H1 (cell line): ENCODE measurements at regions not wholly inside any gene's neighbourhood (a gene's known extent, or its start where the extent isn't known, plus 50 kb on each side); places are given as distances from the start of the nearest gene placed in this dataset.

Experiments
- CTCF ChIA-PET: fragments of 300-600 bp; sonication (Branson Sonifier 250); formaldehyde crosslinking; loops from one replicate; lab custom pipeline; 2021; ENCODE audit not compliant: partially characterized antibody; lab: Charles Lee
- POLR2A ChIA-PET: fragments of 300-600 bp; sonication (Branson Sonifier 250); formaldehyde crosslinking; loops from one replicate; lab custom pipeline; 2021; ENCODE audit warnings: inconsistent platforms; ENCODE audit not compliant: partially characterized antibody; lab: Charles Lee
- DNase-seq, 2 experiments: peaks; one replicate each; pipeline versions ENCODE4 v3.0.0 to v3.0.0-alpha.2; 2010 to 2022; ENCODE audit warnings: low spot score in 2 of 2, low read depth in 1 of 2, mixed read lengths in 1 of 2
- FAIRE-seq: peaks from 2 replicates; lab custom pipeline; 2011; peaks lifted over from hg19 to GRCh38; lab: Jason Lieb, UNC
- H2AFZ ChIP-seq: 2 replicates; pipeline ENCODE4 v1.8.1; 2012; ENCODE audit warnings: low read length, inconsistent platforms
- H2AK5ac ChIP-seq: 2 replicates; pipeline ENCODE4 v1.6.1; 2013; ENCODE audit warnings: low read depth, low read length
- H2BK120ac ChIP-seq: replicated peaks from 2 replicates; pipeline ENCODE3; 2013; ENCODE audit warnings: low read depth, low read length, inconsistent platforms
- H2BK12ac ChIP-seq: 2 replicates; pipeline ENCODE4 v1.6.1; 2013; ENCODE audit warnings: low read depth, low read length
- H2BK15ac ChIP-seq: 2 replicates; pipeline ENCODE4 v1.6.1; 2013; ENCODE audit warnings: low read length
- H2BK20ac ChIP-seq: 2 replicates; pipeline ENCODE4 v1.6.1; 2013; ENCODE audit warnings: low read length
- H2BK5ac ChIP-seq: 2 replicates; pipeline ENCODE4 v1.6.1; 2013; ENCODE audit warnings: low read depth, low read length
- H3K14ac ChIP-seq: 2 replicates; pipeline ENCODE4 v1.6.1; 2013; ENCODE audit warnings: inconsistent platforms; ENCODE audit not compliant: insufficient read length
- H3K18ac ChIP-seq: 2 replicates; pipeline ENCODE4 v1.6.1; 2013; ENCODE audit warnings: low read length; ENCODE audit errors: extremely low read depth
- H3K23ac ChIP-seq: 2 replicates; pipeline ENCODE4 v1.6.1; 2013; ENCODE audit warnings: inconsistent platforms; ENCODE audit not compliant: insufficient read length
- H3K23me2 ChIP-seq: 2 replicates; pipeline ENCODE4 v1.6.1; 2013; ENCODE audit warnings: low read depth, low read length
- H3K27ac ChIP-seq: 2 replicates; pipeline ENCODE4 v1.6.1; 2011; ENCODE audit warnings: low read depth, low read length, inconsistent platforms
- H3K27me3 ChIP-seq, 4 experiments: replicated peaks in 1 of 4; 1 replicate in 1 of 4; 2 replicates in 3 of 4; pipeline versions ENCODE4 v1.6.1 to v1.8.1; 2011 to 2013; ENCODE audit warnings: low read length in 3 of 4, mild to moderate bottlenecking in 3 of 4, inconsistent platforms in 2 of 4, mixed read lengths in 2 of 4, moderate library complexity in 1 of 4; ENCODE audit not compliant: control insufficient read depth in 3 of 4, insufficient read depth in 3 of 4; ENCODE audit errors: extremely low read depth in 1 of 4
- H3K36me3 ChIP-seq, 4 experiments: 2 replicates each; pipeline versions ENCODE4 v1.6.1 to v1.8.1; 2011 to 2013; ENCODE audit warnings: mild to moderate bottlenecking in 4 of 4, low read length in 3 of 4, moderate library complexity in 2 of 4, control low read depth in 1 of 4, inconsistent platforms in 1 of 4; ENCODE audit not compliant: insufficient read depth in 4 of 4, control insufficient read depth in 2 of 4
- H3K4ac ChIP-seq: replicated peaks from 2 replicates; pipeline ENCODE3; 2013; ENCODE audit warnings: low read length, low read depth, mixed read lengths, inconsistent platforms; ENCODE audit not compliant: insufficient read length
- H3K4me1 ChIP-seq, 4 experiments: replicated peaks in 1 of 4; 1 replicate in 1 of 4; 2 replicates in 3 of 4; pipeline versions ENCODE4 v1.6.1 to v1.8.1; 2011 to 2013; ENCODE audit warnings: low read length in 3 of 4, inconsistent platforms in 2 of 4, mixed read lengths in 1 of 4; ENCODE audit not compliant: insufficient read depth in 4 of 4, control insufficient read depth in 3 of 4
- H3K4me2 ChIP-seq, 2 experiments: 2 replicates each; pipeline versions ENCODE4 v1.6.1 to v1.8.1; 2011 to 2013; ENCODE audit warnings: low read depth in 2 of 2, low read length in 2 of 2, control low read depth in 1 of 2, inconsistent platforms in 1 of 2, mild to moderate bottlenecking in 1 of 2; ENCODE audit not compliant: insufficient read depth in 1 of 2
- H3K4me3 ChIP-seq, 4 experiments: fragments of 200-600, 300-600 bp in 1 of 4; sonication (generic), shearing (Covaris generic), sonication (Bioruptor Twin) in 1 of 4; 2 replicates each; pipeline versions ENCODE4 v1.5.1 to v1.8.1; 2011 to 2016; ENCODE audit warnings: low read length in 4 of 4, low read depth in 3 of 4, control low read depth in 2 of 4, inconsistent platforms in 2 of 4, mild to moderate bottlenecking in 2 of 4, mixed read lengths in 1 of 4, moderate library complexity in 1 of 4; ENCODE audit not compliant: insufficient read depth in 2 of 4; ENCODE audit errors: extremely low read depth in 1 of 4
- H3K56ac ChIP-seq: replicated peaks from 2 replicates; pipeline ENCODE3; 2013; ENCODE audit warnings: low read depth, mild to moderate bottlenecking, mixed read lengths, low read length, inconsistent platforms; ENCODE audit not compliant: insufficient read length
- H3K79me1 ChIP-seq: 2 replicates; pipeline ENCODE4 v1.6.1; 2013; ENCODE audit warnings: low read depth, low read length, control low read depth
- H3K79me2 ChIP-seq, 2 experiments: 2 replicates each; pipeline versions ENCODE4 v1.6.1 to v1.8.1; 2012 to 2013; ENCODE audit warnings: low read length in 2 of 2, mild to moderate bottlenecking in 2 of 2, inconsistent platforms in 1 of 2; ENCODE audit not compliant: insufficient read depth in 2 of 2, control insufficient read depth in 1 of 2
- H3K9ac ChIP-seq, 4 experiments: replicated peaks in 1 of 4; 1 replicate in 1 of 4; 2 replicates in 3 of 4; pipeline versions ENCODE4 v1.6.1 to v1.8.1; 2011 to 2013; ENCODE audit warnings: low read depth in 3 of 4, low read length in 3 of 4, control low read depth in 2 of 4, mild to moderate bottlenecking in 2 of 4, moderate library complexity in 2 of 4, inconsistent platforms in 1 of 4; ENCODE audit errors: extremely low read depth in 1 of 4
- H3K9me3 ChIP-seq, 2 experiments: 2 replicates each; pipeline versions ENCODE4 v1.6.1 to v1.8.1; 2012 to 2013; ENCODE audit warnings: mild to moderate bottlenecking in 2 of 2, moderate library complexity in 2 of 2, control low read depth in 1 of 2, inconsistent platforms in 1 of 2, low read depth in 1 of 2, low read length in 1 of 2, mixed read lengths in 1 of 2; ENCODE audit not compliant: insufficient read depth in 2 of 2
- H4K20me1 ChIP-seq, 2 experiments: replicated peaks in 1 of 2; 2 replicates each; pipeline versions ENCODE3 to v1.8.1; 2011 to 2013; ENCODE audit warnings: inconsistent platforms in 2 of 2, low read length in 2 of 2, mild to moderate bottlenecking in 1 of 2; ENCODE audit not compliant: insufficient read depth in 2 of 2, control insufficient read depth in 1 of 2
- H4K5ac ChIP-seq: 2 replicates; pipeline ENCODE4 v1.6.1; 2013; ENCODE audit warnings: low read length, low read depth, mixed read lengths, inconsistent platforms; ENCODE audit not compliant: insufficient read length
- H4K8ac ChIP-seq: 2 replicates; pipeline ENCODE4 v1.8.0; 2013; ENCODE audit warnings: mild to moderate bottlenecking, moderate library complexity, low read length, inconsistent platforms; ENCODE audit not compliant: insufficient read depth; ENCODE audit errors: extremely low read depth
- H4K91ac ChIP-seq: replicated peaks from 2 replicates; pipeline ENCODE3; 2013; ENCODE audit warnings: low read length, mixed read lengths, inconsistent platforms; ENCODE audit not compliant: insufficient read length
- CBX5 ChIP-seq: fragments of 300-800, 300-1000 bp; sonication (generic); IDR thresholded peaks from 2 replicates; pipeline ENCODE4 v1.7.1; 2016; ENCODE audit warnings: antibody characterized with exemption, low read length, low read depth
- GABPA ChIP-seq: IDR thresholded peaks from 2 replicates; pipeline ENCODE4 v1.6.1; 2011; ENCODE audit warnings: mild to moderate bottlenecking, low read length, moderate library complexity, borderline replicate concordance; ENCODE audit not compliant: insufficient read depth
- SP2 ChIP-seq: IDR thresholded peaks from 2 replicates; pipeline ENCODE4 v1.6.1; 2012; ENCODE audit warnings: mild to moderate bottlenecking, low read length, inconsistent platforms
- WGBS, 2 experiments: shearing (Covaris generic) in 1 of 2; methylation state at CpG; one replicate each; pipeline versions ENCODE4 v1.1.6 to v1.1.7; 2013 to 2015; ENCODE audit warnings: low lambda C conversion rate in 2 of 2, mixed read lengths in 2 of 2, inconsistent platforms in 1 of 2, low coverage in 1 of 2, missing lambda C conversion rate in 1 of 2; ENCODE audit not compliant: insufficient replicate concordance in 2 of 2, insufficient coverage in 1 of 2, insufficient read length in 1 of 2; ENCODE audit errors: extremely low coverage in 1 of 2, missing lambda C conversion rate in 1 of 2; 5-methylcytosine and 5-hydroxymethylcytosine counted together

DNA sequence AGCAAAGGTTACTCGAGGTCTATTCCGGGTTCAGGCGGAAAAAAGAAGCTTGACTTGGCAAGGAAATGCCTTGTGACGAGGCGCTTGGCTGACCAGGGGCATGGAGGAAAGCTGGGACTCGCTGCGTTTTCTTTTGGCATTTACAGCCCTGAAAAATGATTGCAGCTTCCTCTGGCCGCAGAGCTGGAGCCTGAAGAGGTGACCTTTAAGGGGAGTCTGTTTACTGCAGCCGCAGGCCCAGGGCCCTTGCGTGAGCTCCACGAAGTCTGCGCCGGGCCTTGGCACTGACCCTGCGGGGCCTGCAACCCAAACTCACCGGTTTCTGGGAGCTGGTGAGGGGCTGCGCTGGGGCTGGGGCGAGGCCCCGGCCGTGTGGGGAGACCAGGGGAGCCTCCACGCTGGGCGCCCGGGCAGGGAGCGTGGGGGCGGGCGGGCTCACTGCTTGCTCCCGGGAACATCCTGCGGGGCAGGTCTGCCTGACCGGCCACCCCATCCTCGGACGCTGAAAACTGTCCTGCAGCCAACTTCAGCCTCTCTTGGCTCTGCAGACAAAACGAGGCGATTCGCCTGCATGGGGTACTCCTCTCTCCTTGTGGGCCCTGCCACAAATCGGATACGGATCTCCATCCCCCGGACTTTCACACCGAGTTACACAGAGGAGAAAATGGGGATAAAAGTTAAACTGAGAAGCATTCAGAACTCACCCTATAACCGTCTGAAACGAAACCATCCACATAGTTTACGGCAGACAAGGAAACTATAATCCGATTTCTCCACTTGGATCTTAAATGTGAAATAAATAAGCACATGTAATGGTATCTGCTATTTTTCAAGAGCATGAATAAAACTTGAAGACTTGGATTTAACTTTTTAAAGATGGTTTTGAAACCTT, 206.3 kb upstream of the FOXF1 start:
- Histone ChIP-seq H3K27ac (no peak overlapping the region), H2BK20ac (no peak overlapping the region), H4K5ac (no peak overlapping the region), H2AFZ (peak overlapping the region; percentile 87; the same call in 1 of the 2 replicates), H3K4me1 (peaks cover 0 to 6% (median 4%) of the 10 kb centered on the region in 4 experiments; a peak in 4 of 7 replicates), H2BK15ac (no peak overlapping the region), H4K8ac (no peak overlapping the region; the same call in 1 of the 2 replicates), H3K4ac (no peak overlapping the region), H3K36me3 (no peaks in the 10 kb centered on the region), H2BK5ac (no peak overlapping the region), H4K20me1 (no peaks in the 10 kb centered on the region), H3K79me1 (no peaks in the 10 kb centered on the region), H3K27me3 (no peaks in the 10 kb centered on the region; a peak in 2 of 7 replicates), H2BK120ac (no peak overlapping the region), H3K56ac (no peak overlapping the region), H3K14ac (no peak overlapping the region), H3K4me2 (no peak overlapping the region), H2AK5ac (no peak overlapping the region), H3K9ac (no peak overlapping the region), H3K79me2 (no peaks in the 10 kb centered on the region), H3K4me3 (no peak overlapping the region), H3K23ac (no peak overlapping the region), H3K23me2 (no peaks in the 10 kb centered on the region; the same call in none of the 2 replicates), H3K9me3 (no peaks in the 10 kb centered on the region), H3K18ac (0 out of 2 replicates have a peak overlapping the region, but pooled peaks have one; percentile 10), H4K91ac (no peak overlapping the region), H2BK12ac (no peak overlapping the region)
- DNase-seq (no peak), FAIRE-seq (no peak)
- ChIA-PET POLR2A (no interaction called here), CTCF (interaction anchor here (0.8 kb wide), 1 partner anchor 39 kb away, joined by 3 read pairs; no protein-coding TSS in a partner anchor)
- 80% methylated on average over 35 of the region's 41 CpGs; no CpG with 5 or more reads in 1 of the 2 experiments for WGBS, 2 experiments
- TF ChIP-seq GABPA, result 0 out of 2 replicates have a peak, but pooled peaks have one; percentile 28
- no peak for TF ChIP-seq SP2
- TF ChIP-seq CBX5, result no peak
